ENCODE measurements at regions not wholly inside any gene's neighbourhood (a gene's known extent, or its start where the extent isn't known, plus 50 kb on each side); places are given as distances from the start of the nearest gene placed in this dataset.

DNA sequence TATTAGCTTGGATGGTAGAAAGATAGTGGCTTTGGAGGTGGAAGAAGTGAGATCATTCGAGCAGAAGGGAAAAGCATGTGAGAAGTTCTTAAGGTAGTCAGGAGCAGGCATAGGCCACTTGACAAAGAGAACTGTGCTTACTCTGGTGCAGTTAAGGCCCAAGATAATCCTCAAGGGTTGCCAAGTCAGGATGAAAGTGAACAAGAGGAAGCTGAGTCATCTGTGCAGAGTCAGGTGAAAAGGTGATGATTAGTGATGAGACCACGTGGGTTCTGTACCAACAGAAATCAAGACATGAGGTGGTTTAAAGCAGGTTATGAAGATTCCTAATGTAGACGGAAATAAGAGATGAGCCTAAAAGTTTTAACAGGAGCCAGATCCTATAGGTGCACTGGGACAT is 369.8 kb downstream of the DTHD1 start:
- Mint-ChIP-seq H3K27ac (ENCODE audit: unreplicated experiment) (no peak overlapping the region), H3K36me3 (ENCODE audit: low read depth, unreplicated experiment) (no peaks in the 10 kb centered on the region), H3K4me3 (ENCODE audit: unreplicated experiment) (no peak overlapping the region), H3K4me1 (ENCODE audit: unreplicated experiment) (no peaks in the 10 kb centered on the region), H3K27me3 (ENCODE audit: unreplicated experiment) (peaks cover 3% of the 10 kb centered on the region), H3K9me3 (ENCODE audit: unreplicated experiment) (no peaks in the 10 kb centered on the region)
- no peak for DNase-seq (ENCODE audit: low spot score)
- TF ChIP-seq, protein P1, sequence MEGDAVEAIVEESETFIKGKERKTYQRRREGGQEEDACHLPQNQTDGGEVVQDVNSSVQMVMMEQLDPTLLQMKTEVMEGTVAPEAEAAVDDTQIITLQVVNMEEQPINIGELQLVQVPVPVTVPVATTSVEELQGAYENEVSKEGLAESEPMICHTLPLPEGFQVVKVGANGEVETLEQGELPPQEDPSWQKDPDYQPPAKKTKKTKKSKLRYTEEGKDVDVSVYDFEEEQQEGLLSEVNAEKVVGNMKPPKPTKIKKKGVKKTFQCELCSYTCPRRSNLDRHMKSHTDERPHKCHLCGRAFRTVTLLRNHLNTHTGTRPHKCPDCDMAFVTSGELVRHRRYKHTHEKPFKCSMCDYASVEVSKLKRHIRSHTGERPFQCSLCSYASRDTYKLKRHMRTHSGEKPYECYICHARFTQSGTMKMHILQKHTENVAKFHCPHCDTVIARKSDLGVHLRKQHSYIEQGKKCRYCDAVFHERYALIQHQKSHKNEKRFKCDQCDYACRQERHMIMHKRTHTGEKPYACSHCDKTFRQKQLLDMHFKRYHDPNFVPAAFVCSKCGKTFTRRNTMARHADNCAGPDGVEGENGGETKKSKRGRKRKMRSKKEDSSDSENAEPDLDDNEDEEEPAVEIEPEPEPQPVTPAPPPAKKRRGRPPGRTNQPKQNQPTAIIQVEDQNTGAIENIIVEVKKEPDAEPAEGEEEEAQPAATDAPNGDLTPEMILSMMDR (IDR thresholded peaks at IDR 0.05; ENCODE audit: unreplicated experiment), result no peak

DNA sequence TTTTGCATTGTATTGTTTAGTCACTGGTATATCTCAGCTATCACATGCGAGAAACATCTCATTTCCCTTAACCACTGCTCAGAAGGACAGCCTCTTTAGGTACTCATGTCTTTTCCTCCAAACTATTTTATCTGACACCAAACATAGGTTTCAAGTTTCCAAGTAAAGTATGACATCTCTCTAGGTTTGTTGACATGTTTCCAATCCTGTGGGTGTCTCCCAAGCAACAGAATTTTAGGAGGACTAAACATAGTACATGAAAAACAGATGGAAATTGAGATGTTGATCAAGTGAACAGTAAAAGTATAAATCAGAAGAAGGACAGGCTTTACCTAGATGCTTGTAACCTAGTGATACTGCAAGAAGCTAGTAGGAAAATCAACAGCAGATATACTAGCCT is 371.4 kb downstream of the DTHD1 start:
- Mint-ChIP-seq H3K36me3 (ENCODE audit: low read depth, unreplicated experiment) (no peaks in the 10 kb centered on the region), H3K4me1 (ENCODE audit: unreplicated experiment) (no peaks in the 10 kb centered on the region), H3K27me3 (ENCODE audit: unreplicated experiment) (peaks cover 2% of the 10 kb centered on the region), H3K27ac (ENCODE audit: unreplicated experiment) (no peak overlapping the region), H3K4me3 (ENCODE audit: unreplicated experiment) (no peak overlapping the region), H3K9me3 (ENCODE audit: unreplicated experiment) (no peaks in the 10 kb centered on the region)
- no peak for DNase-seq (ENCODE audit: low spot score)
- TF ChIP-seq, protein P1 (IDR thresholded peaks at IDR 0.05; ENCODE audit: unreplicated experiment), result no peak

DNA sequence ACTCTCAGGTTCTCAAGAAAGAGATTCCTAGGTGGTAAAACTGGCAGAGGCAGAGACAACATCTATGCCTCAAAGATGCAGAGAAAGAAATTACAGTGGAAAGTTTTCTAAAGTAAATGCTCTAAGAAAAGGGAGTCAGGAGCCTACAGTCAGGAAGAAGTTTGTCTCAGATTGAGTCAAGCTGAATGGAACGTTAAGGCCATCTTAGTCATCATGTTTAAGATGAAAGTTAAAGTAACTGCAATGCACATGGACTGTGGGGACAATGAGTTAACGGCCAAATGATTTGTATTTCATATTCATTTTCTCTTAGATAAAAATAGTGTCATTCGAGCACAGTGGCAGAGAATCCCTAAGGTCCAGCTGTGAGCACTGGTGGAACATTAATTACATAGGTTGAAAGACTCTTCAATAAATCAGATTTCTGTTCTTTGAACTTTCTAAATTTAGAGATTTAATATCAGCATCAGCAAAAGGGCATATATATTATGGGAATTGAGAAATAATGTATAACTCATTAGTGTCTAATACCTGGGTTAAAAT is 384.6 kb downstream of the DTHD1 start:
- Mint-ChIP-seq H3K36me3 (ENCODE audit: low read depth, unreplicated experiment) (no peaks in the 10 kb centered on the region), H3K9me3 (ENCODE audit: unreplicated experiment) (no peaks in the 10 kb centered on the region), H3K27me3 (ENCODE audit: unreplicated experiment) (no peaks in the 10 kb centered on the region), H3K4me1 (ENCODE audit: unreplicated experiment) (no peaks in the 10 kb centered on the region), H3K27ac (ENCODE audit: unreplicated experiment) (no peak overlapping the region), H3K4me3 (ENCODE audit: unreplicated experiment) (no peak overlapping the region)
- TF ChIP-seq, protein P1 (IDR thresholded peaks at IDR 0.05; ENCODE audit: unreplicated experiment), result no peak
- no peak for DNase-seq (ENCODE audit: low spot score)

DNA sequence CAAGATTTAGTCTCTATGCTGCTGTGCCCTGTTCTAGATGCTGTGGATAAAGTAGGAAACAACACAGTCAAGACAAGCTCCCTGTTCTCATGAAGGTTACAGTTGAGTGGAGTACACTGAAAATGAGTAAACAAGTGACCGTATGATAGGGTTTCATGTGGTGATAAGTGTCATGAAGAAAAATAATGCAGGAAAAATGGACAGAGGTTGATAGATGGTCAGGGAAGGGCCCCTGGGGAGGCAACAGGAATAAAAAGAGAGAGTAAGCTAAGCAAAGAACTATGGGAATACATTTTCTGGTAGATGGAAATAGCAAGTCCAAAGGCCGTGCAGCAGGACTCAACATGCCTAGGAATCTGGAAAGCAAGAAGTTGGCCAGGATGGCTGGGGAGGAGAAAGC is 394.0 kb downstream of the DTHD1 start:
- Mint-ChIP-seq H3K9me3 (ENCODE audit: unreplicated experiment) (no peaks in the 10 kb centered on the region), H3K36me3 (ENCODE audit: low read depth, unreplicated experiment) (no peaks in the 10 kb centered on the region), H3K27me3 (ENCODE audit: unreplicated experiment) (peaks cover 3% of the 10 kb centered on the region), H3K4me1 (ENCODE audit: unreplicated experiment) (no peaks in the 10 kb centered on the region), H3K27ac (ENCODE audit: unreplicated experiment) (no peak overlapping the region), H3K4me3 (ENCODE audit: unreplicated experiment) (no peak overlapping the region)
- DNase-seq (ENCODE audit: low spot score), result no peak
- TF ChIP-seq, protein P1 (IDR thresholded peaks at IDR 0.05; ENCODE audit: unreplicated experiment), result no peak

DNA sequence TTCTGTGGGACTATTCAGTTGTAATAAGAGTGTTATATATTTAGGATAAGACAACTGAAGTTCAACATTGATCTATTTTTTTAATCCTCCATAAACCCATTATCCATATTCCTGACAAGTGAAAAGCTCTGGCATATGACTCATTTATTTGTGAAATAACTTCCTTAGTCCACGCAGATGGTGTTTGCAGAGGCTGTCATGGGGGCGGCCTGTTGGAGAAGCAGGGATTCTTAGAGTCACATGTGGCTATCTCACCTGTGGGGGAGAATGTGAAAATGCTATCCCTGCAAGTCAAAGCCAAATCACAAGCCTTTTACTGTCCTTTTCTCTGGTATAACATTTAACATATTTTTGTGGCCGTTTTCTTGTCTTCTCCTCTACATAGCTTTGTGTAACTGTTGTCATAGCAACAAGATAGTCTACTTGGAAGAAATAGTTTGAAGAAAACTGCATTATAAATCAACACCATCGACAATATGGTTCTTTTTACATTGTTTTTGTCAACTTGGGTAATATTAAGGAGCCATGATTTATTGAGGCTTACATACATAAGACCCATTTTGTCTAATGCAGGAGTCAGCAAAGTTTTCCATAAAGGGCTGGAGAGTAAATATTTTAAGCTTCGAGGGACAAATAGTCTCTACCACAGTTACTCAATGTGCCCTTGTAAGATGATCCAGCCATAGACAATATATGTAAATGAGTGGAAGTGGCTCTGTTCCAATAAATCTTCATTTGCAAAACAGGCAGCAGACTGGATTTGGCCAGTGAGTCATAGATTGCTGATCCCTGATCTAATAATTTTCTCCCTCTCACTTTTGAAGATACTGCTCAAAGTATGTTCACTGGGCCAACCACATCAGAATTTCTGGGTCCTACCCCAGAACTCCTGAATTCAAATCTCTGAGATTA is 395.0 kb downstream of the DTHD1 start:
- H3K9me3 Mint-ChIP-seq (ENCODE audit: unreplicated experiment), result no peaks in the 10 kb centered on the region
- H3K36me3 Mint-ChIP-seq (ENCODE audit: low read depth, unreplicated experiment), result no peaks in the 10 kb centered on the region

More for the DNA sequence above, 395.0 kb downstream of the DTHD1 start:
- Mint-ChIP-seq H3K4me1 (ENCODE audit: unreplicated experiment) (no peaks in the 10 kb centered on the region), H3K27me3 (ENCODE audit: unreplicated experiment) (peaks cover 5% of the 10 kb centered on the region), H3K4me3 (ENCODE audit: unreplicated experiment) (no peak overlapping the region), H3K27ac (ENCODE audit: unreplicated experiment) (no peak overlapping the region)
- no peak for DNase-seq (ENCODE audit: low spot score)
- TF ChIP-seq, protein P1 (IDR thresholded peaks at IDR 0.05; ENCODE audit: unreplicated experiment), result no peak
